ENCODE measurements at regions not wholly inside any gene's neighbourhood (a gene's known extent, or its start where the extent isn't known, plus 50 kb on each side); places are given as distances from the start of the nearest gene placed in this dataset.
"Not testable (repeated sequence)": the region's sequence is repeated elsewhere in the genome, so short reads cannot be mapped to it uniquely, and the experiment has no call there.

DNA sequence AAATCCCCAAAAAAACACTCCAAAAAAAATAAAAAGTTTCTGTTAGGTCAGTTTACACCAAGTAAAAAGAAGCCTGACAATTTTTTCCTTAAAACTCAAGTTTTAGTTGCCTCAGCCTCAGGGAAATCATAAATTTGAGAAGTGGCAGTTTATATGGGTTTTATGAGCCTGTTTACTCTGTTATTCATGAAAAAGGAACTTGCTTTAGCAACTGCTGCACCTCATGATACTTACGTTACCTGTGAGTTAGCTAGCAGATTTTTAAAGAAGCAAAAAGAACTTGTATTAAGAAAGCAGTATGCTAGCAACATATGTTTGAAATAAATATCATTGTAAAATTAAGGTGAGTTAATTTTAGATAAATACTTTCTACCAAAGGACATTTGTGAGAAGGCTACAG lies 1264.5 kb upstream of the PHF14 start:
- H3K27me3 ChIP-seq: no peaks in the 10 kb centered on the region
- TF ChIP-seq, protein P1, sequence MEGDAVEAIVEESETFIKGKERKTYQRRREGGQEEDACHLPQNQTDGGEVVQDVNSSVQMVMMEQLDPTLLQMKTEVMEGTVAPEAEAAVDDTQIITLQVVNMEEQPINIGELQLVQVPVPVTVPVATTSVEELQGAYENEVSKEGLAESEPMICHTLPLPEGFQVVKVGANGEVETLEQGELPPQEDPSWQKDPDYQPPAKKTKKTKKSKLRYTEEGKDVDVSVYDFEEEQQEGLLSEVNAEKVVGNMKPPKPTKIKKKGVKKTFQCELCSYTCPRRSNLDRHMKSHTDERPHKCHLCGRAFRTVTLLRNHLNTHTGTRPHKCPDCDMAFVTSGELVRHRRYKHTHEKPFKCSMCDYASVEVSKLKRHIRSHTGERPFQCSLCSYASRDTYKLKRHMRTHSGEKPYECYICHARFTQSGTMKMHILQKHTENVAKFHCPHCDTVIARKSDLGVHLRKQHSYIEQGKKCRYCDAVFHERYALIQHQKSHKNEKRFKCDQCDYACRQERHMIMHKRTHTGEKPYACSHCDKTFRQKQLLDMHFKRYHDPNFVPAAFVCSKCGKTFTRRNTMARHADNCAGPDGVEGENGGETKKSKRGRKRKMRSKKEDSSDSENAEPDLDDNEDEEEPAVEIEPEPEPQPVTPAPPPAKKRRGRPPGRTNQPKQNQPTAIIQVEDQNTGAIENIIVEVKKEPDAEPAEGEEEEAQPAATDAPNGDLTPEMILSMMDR (IDR thresholded peaks at IDR 0.05): no peak
- DNase-seq (ENCODE audit: low spot score): no peak
- no peak overlapping the region for H3K4me3 ChIP-seq
- H3K9me3 ChIP-seq: no peaks in the 10 kb centered on the region
- H3K27ac ChIP-seq: no peak overlapping the region
- H3K36me3 ChIP-seq: no peaks in the 10 kb centered on the region
- no peaks in the 10 kb centered on the region for H3K4me1 ChIP-seq

DNA sequence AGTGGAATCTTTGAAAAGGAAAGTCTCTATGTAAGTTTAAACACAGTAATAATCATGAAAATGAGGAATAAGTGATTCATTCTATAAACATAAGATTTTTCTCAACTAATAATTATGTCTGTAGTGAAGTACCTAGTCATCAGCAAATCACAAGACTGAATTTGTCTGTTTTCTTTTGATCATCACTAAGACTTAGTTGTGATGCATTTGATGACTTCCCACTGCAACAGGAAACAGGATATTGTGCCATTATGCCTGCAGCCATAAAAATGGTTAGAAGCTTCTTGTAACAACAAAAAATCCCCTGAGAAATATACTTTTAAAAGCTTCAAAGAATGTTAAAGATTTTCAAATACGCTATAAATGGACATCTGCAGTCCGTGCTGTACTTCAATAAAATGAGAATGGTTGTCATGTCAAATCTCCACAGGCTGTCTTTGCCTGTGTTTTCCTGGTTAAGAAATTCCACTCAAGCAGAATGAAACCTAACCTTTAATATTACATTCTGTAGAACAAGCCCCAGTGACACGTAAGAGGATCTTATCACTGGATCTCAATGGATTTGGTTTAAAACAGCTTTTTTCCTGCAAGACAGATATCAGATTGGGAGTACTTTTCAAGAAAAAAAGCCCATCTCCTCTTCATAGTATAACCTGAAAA lies 1262.3 kb upstream of the PHF14 start:
- Histone ChIP-seq H3K27ac (no peak overlapping the region), H3K4me1 (no peaks in the 10 kb centered on the region), H3K4me3 (no peak overlapping the region), H3K9me3 (no peaks in the 10 kb centered on the region), H3K27me3 (no peaks in the 10 kb centered on the region), H3K36me3 (no peaks in the 10 kb centered on the region)
- TF ChIP-seq, protein P1 (IDR thresholded peaks at IDR 0.05): no peak
- no peak for DNase-seq (ENCODE audit: low spot score)

DNA sequence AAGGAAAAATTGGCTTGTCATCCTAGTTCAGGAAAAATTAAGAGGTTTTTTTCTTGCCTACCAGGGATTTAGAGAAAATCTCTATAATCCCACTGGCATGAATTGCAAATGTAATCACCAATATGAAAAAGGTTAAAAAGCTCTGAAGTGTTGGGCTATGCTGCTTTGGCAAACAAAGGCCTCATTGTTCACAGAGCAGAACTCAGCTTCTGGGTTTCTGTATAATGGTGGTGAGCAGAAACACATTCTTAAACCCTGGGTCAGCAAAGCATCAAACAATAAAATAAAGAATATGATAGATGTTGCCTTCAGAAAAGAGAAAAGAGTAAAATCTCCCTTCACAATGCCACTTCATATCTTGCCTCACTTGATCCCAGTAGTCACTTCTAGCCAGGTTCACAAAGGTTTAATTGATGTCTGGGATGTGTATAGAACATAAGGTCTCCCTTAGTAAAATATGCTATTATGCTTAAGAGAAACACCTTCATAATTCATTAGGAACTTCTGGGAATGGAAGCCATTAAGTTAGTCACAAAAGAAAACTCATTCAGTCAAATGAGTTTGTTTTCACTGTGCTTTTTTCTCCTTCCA lies 1255.5 kb upstream of the PHF14 start:
- Histone ChIP-seq H3K27me3 (no peaks in the 10 kb centered on the region), H3K4me3 (no peak overlapping the region), H3K36me3 (no peaks in the 10 kb centered on the region), H3K9me3 (no peaks in the 10 kb centered on the region), H3K4me1 (no peaks in the 10 kb centered on the region), H3K27ac (no peak overlapping the region)
- TF ChIP-seq, protein P1 (IDR thresholded peaks at IDR 0.05): no peak
- no peak for DNase-seq (ENCODE audit: low spot score)

DNA sequence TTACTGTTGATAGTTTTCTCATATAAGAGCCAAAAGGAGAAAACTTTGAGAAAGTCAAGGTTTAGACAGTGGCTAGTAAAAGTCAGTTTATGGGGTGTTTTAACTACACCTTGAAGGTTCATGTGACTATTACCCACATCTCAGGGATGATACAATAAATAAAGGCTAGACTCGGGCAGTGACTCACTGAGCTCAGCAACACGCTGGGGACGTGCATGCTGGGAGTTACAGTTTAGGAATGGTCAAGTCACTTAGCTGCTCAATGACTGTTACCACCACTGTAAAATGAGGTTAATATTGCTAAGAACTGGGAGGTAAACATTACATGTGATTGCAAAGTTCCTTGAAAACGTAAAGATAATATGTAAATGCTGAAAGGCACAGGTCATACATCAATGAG lies 1254.4 kb upstream of the PHF14 start:
- Histone ChIP-seq H3K9me3 (no peaks in the 10 kb centered on the region), H3K27me3 (no peaks in the 10 kb centered on the region)
- TF ChIP-seq, protein P1 (IDR thresholded peaks at IDR 0.05): no peak

DNA sequence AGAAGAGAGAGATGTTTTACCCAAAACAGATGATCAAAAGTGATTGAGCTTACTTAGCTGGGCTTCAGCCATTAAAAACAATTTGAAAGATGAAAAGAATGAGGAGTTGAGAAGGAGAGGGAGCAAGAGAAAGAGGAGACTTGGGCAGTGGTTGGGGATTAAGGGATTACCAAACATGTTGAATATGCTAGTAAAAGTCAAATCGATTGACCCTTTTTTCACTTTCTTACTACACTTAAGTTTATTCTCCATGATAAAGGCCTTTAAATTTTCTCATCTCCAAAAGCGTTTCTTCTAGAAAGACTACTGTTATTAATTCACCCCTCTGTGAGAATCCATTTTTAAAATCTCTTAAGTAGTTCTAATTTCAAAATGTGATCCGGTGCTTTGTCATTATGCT lies 1254.0 kb upstream of the PHF14 start:
- TF ChIP-seq, protein P1 (IDR thresholded peaks at IDR 0.05): no peak
- Histone ChIP-seq H3K27ac (no peak overlapping the region), H3K36me3 (no peaks in the 10 kb centered on the region), H3K9me3 (no peaks in the 10 kb centered on the region), H3K4me3 (no peak overlapping the region), H3K27me3 (no peaks in the 10 kb centered on the region), H3K4me1 (no peaks in the 10 kb centered on the region)
- no peak for DNase-seq (ENCODE audit: low spot score)

More for the DNA sequence above, 1254.4 kb upstream of the PHF14 start:
- H3K36me3 ChIP-seq: no peaks in the 10 kb centered on the region
- no peaks in the 10 kb centered on the region for H3K4me1 ChIP-seq
- no peak overlapping the region for H3K27ac ChIP-seq
- no peak overlapping the region for H3K4me3 ChIP-seq
- DNase-seq (ENCODE audit: low spot score): no peak

DNA sequence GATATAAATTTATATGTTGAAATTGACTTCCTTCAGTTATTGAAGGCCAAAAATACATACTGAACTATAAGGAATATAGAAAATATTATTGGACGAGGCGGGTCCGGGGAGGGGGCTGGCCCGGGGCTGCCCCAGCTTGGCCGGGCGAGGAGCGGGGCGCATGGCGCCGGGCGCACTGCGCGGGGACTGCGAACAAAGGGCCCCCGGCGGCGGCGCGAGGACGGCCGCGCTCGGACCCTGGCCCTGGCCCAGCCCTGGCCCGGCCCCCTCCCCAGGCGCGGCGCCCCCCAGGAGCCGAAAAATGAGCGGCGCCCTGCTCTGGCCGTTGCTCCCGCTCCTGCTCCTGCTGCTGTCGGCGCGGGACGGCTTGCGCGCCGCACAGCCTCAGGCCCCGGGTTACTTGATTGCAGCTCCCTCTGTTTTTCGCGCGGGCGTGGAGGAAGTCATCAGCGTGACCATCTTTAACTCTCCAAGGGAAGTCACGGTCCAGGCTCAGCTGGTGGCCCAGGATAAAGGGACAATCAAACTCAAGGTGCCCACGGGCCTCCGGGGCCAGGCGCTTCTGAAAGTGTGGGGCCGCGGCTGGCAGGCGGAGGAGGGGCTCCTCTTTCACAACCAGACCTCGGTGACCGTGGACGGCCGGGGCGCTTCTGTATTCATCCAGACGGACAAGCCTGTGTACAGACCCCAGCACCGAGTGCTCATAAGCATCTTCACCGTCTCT lies 1247.6 kb upstream of the PHF14 start:
- not testable (repeated sequence) for H3K4me1 ChIP-seq; H3K9me3 ChIP-seq; H3K27ac ChIP-seq; H3K27me3 ChIP-seq; H3K36me3 ChIP-seq; H3K4me3 ChIP-seq; DNase-seq (ENCODE audit: low spot score)

DNA sequence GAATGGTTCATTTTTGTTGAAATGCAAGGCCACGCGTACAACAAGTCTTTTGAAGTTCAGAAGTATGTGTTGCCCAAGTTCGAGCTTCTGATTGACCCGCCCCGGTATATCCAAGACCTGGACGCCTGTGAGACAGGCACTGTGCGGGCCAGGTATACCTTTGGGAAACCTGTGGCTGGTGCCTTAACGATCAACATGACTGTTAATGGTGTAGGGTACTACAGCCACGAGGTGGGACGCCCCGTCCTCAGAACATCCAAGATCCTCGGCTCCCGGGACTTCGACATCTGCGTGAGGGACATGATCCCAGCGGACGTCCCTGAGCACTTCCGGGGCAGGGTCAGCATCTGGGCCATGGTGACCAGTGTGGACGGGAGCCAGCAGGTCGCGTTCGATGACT lies 1246.9 kb upstream of the PHF14 start:
- not testable (repeated sequence) for H3K27ac ChIP-seq; H3K4me1 ChIP-seq; H3K9me3 ChIP-seq; DNase-seq (ENCODE audit: low spot score); H3K4me3 ChIP-seq; H3K27me3 ChIP-seq; H3K36me3 ChIP-seq

DNA sequence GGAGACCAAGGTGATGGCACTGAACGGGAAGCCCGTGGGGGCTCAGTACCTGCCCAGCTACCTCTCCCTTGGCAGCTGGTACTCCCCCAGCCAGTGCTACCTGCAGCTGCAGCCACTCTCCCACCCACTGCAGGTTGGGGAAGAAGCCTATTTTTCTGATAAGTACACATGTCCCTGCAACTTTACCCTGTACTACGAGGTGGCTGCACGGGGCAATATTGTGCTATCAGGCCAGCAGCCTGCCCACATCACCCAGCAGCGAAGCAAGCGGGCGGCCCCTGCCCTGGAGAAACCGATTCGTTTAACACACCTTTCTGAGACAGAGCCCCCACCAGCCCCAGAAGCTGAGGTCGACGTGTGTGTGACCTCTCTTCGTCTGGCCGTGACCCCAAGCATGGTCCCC lies 1246.2 kb upstream of the PHF14 start:
- not testable (repeated sequence) for H3K4me1 ChIP-seq; H3K27ac ChIP-seq; H3K9me3 ChIP-seq; H3K27me3 ChIP-seq; DNase-seq (ENCODE audit: low spot score); H3K36me3 ChIP-seq; H3K4me3 ChIP-seq

DNA sequence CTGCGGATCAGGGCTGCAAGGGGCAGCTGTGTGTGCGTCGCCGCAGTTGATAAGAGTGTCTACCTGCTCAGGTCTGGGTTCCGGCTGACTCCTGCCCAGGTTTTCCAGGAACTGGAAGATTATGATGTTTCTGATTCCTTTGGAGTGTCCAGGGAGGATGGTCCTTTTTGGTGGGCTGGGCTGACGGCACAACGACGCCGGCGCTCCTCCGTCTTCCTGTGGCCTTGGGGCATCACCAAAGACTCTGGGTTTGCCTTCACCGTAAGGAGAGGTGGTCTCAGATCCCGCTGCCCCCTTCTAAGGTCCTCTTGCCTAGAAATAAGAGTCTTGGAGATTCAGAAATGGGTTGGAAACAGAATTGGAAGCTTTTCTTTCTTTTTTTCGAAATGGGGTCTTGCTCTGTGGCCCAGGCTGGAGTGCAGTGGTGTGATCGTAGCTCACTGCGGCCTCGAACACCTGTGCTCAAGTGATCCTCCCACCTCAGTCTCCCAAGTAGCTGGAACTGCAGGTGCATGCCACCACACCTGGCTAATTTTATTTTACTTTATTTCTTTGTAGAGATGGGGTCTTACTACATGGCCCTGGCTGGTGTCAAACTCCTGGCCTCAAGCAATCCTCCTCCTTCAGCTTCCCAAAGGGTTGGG lies 1245.5 kb upstream of the PHF14 start:
- H3K36me3 ChIP-seq; DNase-seq (ENCODE audit: low spot score); H3K4me3 ChIP-seq; H3K27ac ChIP-seq; H3K4me1 ChIP-seq; H3K9me3 ChIP-seq; H3K27me3 ChIP-seq: not testable (repeated sequence)

All from right atrium auricular region (tissue), 2 donors.